ENCODE measurements at regions not wholly inside any gene's neighbourhood (a gene's known extent, or its start where the extent isn't known, plus 50 kb on each side); places are given as distances from the start of the nearest gene placed in this dataset.

DNA sequence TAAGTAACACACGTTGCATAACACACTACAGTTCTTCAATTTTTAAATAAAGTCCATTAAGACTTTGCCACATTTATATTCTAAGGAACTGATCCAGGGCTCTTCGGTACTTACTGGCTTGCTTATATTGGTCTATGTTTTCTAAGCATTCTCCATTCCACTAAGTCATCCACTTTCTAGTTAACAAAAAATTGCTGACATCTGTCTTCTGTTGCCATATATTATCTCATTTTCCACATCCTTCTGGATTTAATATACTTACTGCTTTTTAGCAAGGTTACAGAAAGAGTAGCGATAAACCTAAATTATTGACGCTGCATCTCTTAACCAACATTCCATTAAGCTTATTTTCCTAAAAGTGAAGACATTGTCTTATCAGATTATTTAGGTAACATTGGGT, 238.4 kb upstream of the LRIG3 start:
- in situ Hi-C loops (cut with MboI; ENCODE audit: low pct_unique_long_range_greater_than_20kb, low sequenced_read_pairs, unreplicated experiment), result loop anchor here (25.0 kb wide), 2 partner anchors 621 to 796 kb away; no protein-coding TSS in a partner anchor
- no peak for DNase-seq (ENCODE audit: low spot score)
- TF ChIP-seq, protein P1, sequence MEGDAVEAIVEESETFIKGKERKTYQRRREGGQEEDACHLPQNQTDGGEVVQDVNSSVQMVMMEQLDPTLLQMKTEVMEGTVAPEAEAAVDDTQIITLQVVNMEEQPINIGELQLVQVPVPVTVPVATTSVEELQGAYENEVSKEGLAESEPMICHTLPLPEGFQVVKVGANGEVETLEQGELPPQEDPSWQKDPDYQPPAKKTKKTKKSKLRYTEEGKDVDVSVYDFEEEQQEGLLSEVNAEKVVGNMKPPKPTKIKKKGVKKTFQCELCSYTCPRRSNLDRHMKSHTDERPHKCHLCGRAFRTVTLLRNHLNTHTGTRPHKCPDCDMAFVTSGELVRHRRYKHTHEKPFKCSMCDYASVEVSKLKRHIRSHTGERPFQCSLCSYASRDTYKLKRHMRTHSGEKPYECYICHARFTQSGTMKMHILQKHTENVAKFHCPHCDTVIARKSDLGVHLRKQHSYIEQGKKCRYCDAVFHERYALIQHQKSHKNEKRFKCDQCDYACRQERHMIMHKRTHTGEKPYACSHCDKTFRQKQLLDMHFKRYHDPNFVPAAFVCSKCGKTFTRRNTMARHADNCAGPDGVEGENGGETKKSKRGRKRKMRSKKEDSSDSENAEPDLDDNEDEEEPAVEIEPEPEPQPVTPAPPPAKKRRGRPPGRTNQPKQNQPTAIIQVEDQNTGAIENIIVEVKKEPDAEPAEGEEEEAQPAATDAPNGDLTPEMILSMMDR (IDR thresholded peaks at IDR 0.05; ENCODE audit: extremely low read depth, insufficient read depth, missing control alignments), result no peak

GRCh38 chr12:59158066-59158465, 237.8 kb upstream of the LRIG3 start:
- in situ Hi-C loops (cut with MboI; ENCODE audit: low pct_unique_long_range_greater_than_20kb, low sequenced_read_pairs, unreplicated experiment), result loop anchor here (25.0 kb wide), 2 partner anchors 621 to 796 kb away; no protein-coding TSS in a partner anchor
- TF ChIP-seq, protein P1 (IDR thresholded peaks at IDR 0.05; ENCODE audit: extremely low read depth, insufficient read depth, missing control alignments), result no peak
- no peak for DNase-seq (ENCODE audit: low spot score)

DNA sequence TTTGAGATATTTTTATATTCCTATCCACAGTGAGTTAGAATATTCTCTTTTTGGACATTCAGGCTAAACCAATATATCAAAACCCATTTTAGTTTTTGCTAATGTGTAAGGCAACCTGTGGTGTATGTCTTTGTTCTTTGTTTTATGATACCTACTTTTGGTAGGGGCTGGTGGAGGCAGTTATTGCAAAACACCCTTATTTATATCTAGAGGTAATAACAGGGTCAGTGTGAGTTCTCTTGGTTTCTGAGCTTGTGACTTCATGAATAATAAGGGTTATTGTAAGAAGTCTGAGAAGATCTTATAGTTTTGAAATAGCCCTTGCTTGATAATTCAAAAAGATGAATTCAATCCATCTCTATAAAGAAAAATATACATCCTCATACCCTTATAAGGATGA, 235.1 kb upstream of the LRIG3 start:
- in situ Hi-C loops (cut with MboI; ENCODE audit: low pct_unique_long_range_greater_than_20kb, low sequenced_read_pairs, unreplicated experiment), result loop anchor here (25.0 kb wide), 2 partner anchors 618 to 793 kb away; no protein-coding TSS in a partner anchor
- TF ChIP-seq, protein P1 (IDR thresholded peaks at IDR 0.05; ENCODE audit: extremely low read depth, insufficient read depth, missing control alignments), result no peak
- DNase-seq (ENCODE audit: low spot score), result no peak

GRCh38 chr12:59151243-59151642, 230.9 kb upstream of the LRIG3 start:
- TF ChIP-seq, protein P1 (IDR thresholded peaks at IDR 0.05; ENCODE audit: extremely low read depth, insufficient read depth, missing control alignments), result no peak
- DNase-seq (ENCODE audit: low spot score), result no peak
- in situ Hi-C loops (cut with MboI; ENCODE audit: low pct_unique_long_range_greater_than_20kb, low sequenced_read_pairs, unreplicated experiment), result loop anchor here (25.0 kb wide), 2 partner anchors 614 to 789 kb away; no protein-coding TSS in a partner anchor

DNA sequence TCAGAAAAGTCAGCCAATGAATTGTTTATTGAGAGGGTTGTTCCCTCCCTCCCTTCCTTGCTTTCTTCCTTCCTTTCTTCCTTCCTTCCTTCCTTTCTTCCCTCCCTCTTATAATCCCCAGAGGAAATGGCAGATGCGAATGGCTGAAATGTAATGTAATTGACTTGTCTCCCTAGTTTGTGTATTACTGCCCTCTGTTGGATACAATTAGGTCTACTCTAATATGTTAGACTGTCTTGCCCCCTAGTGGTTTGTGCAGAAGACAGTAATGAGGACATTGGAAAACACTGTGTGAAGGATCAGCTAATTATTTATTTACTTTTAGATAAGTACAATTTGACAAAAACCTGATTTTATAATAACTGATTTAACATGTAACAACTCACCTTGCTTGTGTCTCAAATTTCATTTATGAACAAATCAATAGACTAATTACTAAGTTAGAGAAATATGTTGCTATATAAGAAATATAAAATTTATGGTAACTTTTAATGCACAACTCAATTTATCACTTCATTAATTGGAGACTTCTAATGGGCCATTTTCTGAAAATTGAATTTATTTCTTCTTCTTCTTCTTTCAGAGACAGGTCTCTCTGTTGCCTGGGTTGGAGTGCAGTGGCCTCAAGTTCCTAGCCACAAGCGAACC, 229.8 kb upstream of the LRIG3 start:
- TF ChIP-seq, protein P1 (IDR thresholded peaks at IDR 0.05; ENCODE audit: extremely low read depth, insufficient read depth, missing control alignments), result peak; percentile 98
- in situ Hi-C loops (cut with MboI; ENCODE audit: low pct_unique_long_range_greater_than_20kb, low sequenced_read_pairs, unreplicated experiment), result loop anchor here (25.0 kb wide), 2 partner anchors 613 to 788 kb away; no protein-coding TSS in a partner anchor
- DNase-seq (ENCODE audit: low spot score), result peak; percentile 31

- in situ Hi-C loops (cut with MboI; ENCODE audit: low pct_unique_long_range_greater_than_20kb, low sequenced_read_pairs, unreplicated experiment), result no loop called here
- TF ChIP-seq, protein P1 (IDR thresholded peaks at IDR 0.05; ENCODE audit: extremely low read depth, insufficient read depth, missing control alignments), result no peak
- no peak for DNase-seq (ENCODE audit: low spot score)
Observed at GRCh38 chr12:59147791-59148190, 227.5 kb upstream of the LRIG3 start.

All from GM13977 (cell line).